ENCODE measurements at regions not wholly inside any gene's neighbourhood (a gene's known extent, or its start where the extent isn't known, plus 50 kb on each side); places are given as distances from the start of the nearest gene placed in this dataset.

GRCh38 chr2:38470115-38470514, 93.0 kb upstream of the ATL2 start:
- TF ChIP-seq EP300 (IDR thresholded peaks at IDR 0.05): no peak
- no peak for TF ChIP-seq CTCF (IDR thresholded peaks at IDR 0.05)
- no peak for TF ChIP-seq POLR2A (IDR thresholded peaks at IDR 0.05)

Data from ovary (tissue), 3 donors.